ENCODE measurements at regions not wholly inside any gene's neighbourhood (a gene's known extent, or its start where the extent isn't known, plus 50 kb on each side); places are given as distances from the start of the nearest gene placed in this dataset.

DNA sequence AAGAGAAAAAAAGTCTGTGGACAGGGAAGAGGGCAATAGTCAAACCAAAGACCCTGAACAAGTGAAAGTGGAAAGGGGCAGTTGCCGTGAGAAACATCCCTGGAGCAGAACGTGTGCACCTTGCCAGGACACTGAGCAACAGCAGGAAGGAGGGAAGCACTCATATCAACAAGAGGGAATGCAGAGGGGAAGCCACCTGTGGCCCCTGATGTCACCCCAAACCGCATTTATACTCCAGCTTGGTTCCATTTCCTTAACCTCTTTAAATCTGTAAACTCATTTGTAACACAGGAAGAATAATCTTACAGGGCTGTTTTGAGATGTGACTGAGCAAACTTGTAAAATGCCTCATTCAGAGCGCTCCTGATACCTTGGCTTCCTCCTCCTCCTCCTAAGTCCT, 698.8 kb downstream of the DIAPH3 start:
- POLR2A ChIA-PET: no interaction called here
- Histone ChIP-seq H3K4me3 (ENCODE audit: low read depth, low read length) (no peak overlapping the region), H3K4me1 (ENCODE audit: control insufficient read depth, insufficient read depth, low read length) (no peaks in the 10 kb centered on the region), H3K27ac (ENCODE audit: extremely low read depth, low read depth, low read length) (no peak overlapping the region), H3K9me3 (ENCODE audit: control insufficient read depth, insufficient read depth, low read depth, low read length) (no peaks in the 10 kb centered on the region), H3K36me3 (ENCODE audit: control insufficient read depth in 2 of 2, insufficient read depth in 1 of 2, low read length in 2 of 2) (no peaks in the 10 kb centered on the region)
- CTCF ChIA-PET: no interaction called here
- TF ChIP-seq IKZF3 (tag by site-specific recombination; IDR thresholded peaks at IDR 0.05): no peak
- TF ChIP-seq ZNF146 (tag by site-specific recombination; IDR thresholded peaks at IDR 0.05): no peak

DNA sequence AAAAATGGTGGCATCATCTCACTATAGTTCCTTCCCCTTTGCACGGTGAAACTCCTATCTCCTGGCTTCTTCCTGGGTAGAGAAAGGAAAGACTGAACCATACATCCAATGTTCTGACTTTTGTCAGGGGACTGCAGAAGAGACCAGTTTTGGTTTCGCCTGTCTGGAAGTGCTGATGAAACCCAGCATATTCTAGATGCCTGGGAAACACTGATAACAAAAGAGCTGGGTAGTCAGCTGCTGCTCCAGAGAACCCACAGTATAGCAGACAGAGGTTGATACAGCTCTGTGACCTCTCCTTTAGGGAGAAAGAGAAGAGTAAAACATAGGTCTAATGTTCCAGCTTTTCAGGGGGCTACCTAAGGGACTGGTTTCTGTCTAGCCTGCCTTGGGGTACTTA, 695.3 kb downstream of the DIAPH3 start:
- H3K9me3 ChIP-seq (ENCODE audit: control insufficient read depth, insufficient read depth, low read depth, low read length): no peaks in the 10 kb centered on the region
- H3K36me3 ChIP-seq (ENCODE audit: control insufficient read depth in 2 of 2, insufficient read depth in 1 of 2, low read length in 2 of 2): no peaks in the 10 kb centered on the region
- no peaks in the 10 kb centered on the region for H3K4me1 ChIP-seq (ENCODE audit: control insufficient read depth, insufficient read depth, low read length)
- no peak overlapping the region for H3K27ac ChIP-seq (ENCODE audit: extremely low read depth, low read depth, low read length)
- POLR2A ChIA-PET: no interaction called here
- no peak for TF ChIP-seq ZNF133 (tag by site-specific recombination; IDR thresholded peaks at IDR 0.05)
- no peak for TF ChIP-seq ZNF624 (tag by site-specific recombination; IDR thresholded peaks at IDR 0.05)
- TF ChIP-seq, protein P1, sequence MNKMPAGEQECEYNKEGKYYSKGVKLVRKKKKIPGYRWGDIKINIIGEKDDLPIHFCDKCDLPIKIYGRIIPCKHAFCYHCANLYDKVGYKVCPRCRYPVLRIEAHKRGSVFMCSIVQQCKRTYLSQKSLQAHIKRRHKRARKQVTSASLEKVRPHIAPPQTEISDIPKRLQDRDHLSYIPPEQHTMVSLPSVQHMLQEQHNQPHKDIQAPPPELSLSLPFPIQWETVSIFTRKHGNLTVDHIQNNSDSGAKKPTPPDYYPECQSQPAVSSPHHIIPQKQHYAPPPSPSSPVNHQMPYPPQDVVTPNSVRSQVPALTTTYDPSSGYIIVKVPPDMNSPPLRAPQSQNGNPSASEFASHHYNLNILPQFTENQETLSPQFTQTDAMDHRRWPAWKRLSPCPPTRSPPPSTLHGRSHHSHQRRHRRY (tag by site-specific recombination; IDR thresholded peaks at IDR 0.05): no peak
- no peak for TF ChIP-seq WT1 (tag by site-specific recombination; IDR thresholded peaks at IDR 0.05)
- TF ChIP-seq ZNF791 (tag by site-specific recombination; IDR thresholded peaks at IDR 0.05): no peak
- TF ChIP-seq SP3 (tag by site-specific recombination; IDR thresholded peaks at IDR 0.05): no peak
- no peak for TF ChIP-seq BCL11A (tag by site-specific recombination; IDR thresholded peaks at IDR 0.05; ENCODE audit: low read depth)
- TF ChIP-seq SETDB1 (IDR thresholded peaks at IDR 0.05; ENCODE audit: insufficient read length, low read length): no peak
- no peak for TF ChIP-seq ZNF707 (tag by site-specific recombination; IDR thresholded peaks at IDR 0.05)
- TF ChIP-seq ZNF48 (tag by site-specific recombination; IDR thresholded peaks at IDR 0.05): no peak
- no peak for TF ChIP-seq ZNF544 (tag by site-specific recombination; IDR thresholded peaks at IDR 0.05)
- no peak for TF ChIP-seq ZSCAN16 (tag by site-specific recombination; IDR thresholded peaks at IDR 0.05)
- TF ChIP-seq, protein P2, sequence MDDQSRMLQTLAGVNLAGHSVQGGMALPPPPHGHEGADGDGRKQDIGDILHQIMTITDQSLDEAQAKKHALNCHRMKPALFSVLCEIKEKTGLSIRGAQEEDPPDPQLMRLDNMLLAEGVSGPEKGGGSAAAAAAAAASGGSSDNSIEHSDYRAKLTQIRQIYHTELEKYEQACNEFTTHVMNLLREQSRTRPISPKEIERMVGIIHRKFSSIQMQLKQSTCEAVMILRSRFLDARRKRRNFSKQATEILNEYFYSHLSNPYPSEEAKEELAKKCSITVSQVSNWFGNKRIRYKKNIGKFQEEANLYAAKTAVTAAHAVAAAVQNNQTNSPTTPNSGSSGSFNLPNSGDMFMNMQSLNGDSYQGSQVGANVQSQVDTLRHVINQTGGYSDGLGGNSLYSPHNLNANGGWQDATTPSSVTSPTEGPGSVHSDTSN (CRISPR knock-in tag; IDR thresholded peaks at IDR 0.05): no peak
- no peak for TF ChIP-seq ZNF560 (tag by site-specific recombination; IDR thresholded peaks at IDR 0.05; ENCODE audit: borderline replicate concordance)
- TF ChIP-seq ZNF394 (tag by site-specific recombination; IDR thresholded peaks at IDR 0.05; ENCODE audit: borderline replicate concordance): no peak
- no peak for TF ChIP-seq YY1 (tag by site-specific recombination; IDR thresholded peaks at IDR 0.05)
- TF ChIP-seq ZNF426 (tag by site-specific recombination; IDR thresholded peaks at IDR 0.05): no peak
- no peak for TF ChIP-seq ZNF433 (tag by site-specific recombination; IDR thresholded peaks at IDR 0.05; ENCODE audit: low read depth)
- no peak for TF ChIP-seq ZNF629 (tag by site-specific recombination; IDR thresholded peaks at IDR 0.05)
- TF ChIP-seq ZNF19 (tag by site-specific recombination; IDR thresholded peaks at IDR 0.05; ENCODE audit: low read depth): no peak
- H3K4me3 ChIP-seq (ENCODE audit: low read depth, low read length): no peak overlapping the region
- CTCF ChIA-PET: interaction anchor here (0.5 to 0.7 kb wide), 3 partner anchors 17 to 260 kb away, joined by 3 to 4 read pairs (median 3); no protein-coding TSS in a partner anchor

DNA sequence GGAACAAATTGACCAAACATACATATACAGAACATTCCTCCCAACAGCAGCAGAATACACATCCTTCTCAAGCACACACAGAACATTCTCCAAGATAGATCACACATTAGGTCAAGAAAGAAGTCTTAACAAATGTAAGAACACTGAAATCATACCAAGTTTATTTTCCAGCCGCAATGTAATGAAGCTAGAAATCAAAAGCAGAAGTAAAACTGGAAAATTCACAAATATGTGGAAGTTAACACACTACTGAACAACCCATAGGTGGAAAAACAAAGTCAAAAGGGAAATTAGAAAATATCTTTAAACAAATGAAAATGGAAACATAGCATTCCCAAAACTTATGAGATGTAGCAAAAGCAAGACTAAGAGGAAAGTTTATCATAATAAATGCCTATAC, 692.6 kb downstream of the DIAPH3 start:
- Histone ChIP-seq H3K9me3 (ENCODE audit: control insufficient read depth, insufficient read depth, low read depth, low read length) (no peaks in the 10 kb centered on the region), H3K4me3 (ENCODE audit: low read depth, low read length) (no peak overlapping the region), H3K36me3 (ENCODE audit: control insufficient read depth in 2 of 2, insufficient read depth in 1 of 2, low read length in 2 of 2) (no peaks in the 10 kb centered on the region), H3K27ac (ENCODE audit: extremely low read depth, low read depth, low read length) (no peak overlapping the region), H3K4me1 (ENCODE audit: control insufficient read depth, insufficient read depth, low read length) (no peaks in the 10 kb centered on the region)
- ChIA-PET POLR2A (no interaction called here), CTCF (no interaction called here)
- no peak for TF ChIP-seq ZNF266 (tag by site-specific recombination; IDR thresholded peaks at IDR 0.05; ENCODE audit: low read depth)
- no peak for TF ChIP-seq ZNF426 (tag by site-specific recombination; IDR thresholded peaks at IDR 0.05)
- TF ChIP-seq, protein P3, sequence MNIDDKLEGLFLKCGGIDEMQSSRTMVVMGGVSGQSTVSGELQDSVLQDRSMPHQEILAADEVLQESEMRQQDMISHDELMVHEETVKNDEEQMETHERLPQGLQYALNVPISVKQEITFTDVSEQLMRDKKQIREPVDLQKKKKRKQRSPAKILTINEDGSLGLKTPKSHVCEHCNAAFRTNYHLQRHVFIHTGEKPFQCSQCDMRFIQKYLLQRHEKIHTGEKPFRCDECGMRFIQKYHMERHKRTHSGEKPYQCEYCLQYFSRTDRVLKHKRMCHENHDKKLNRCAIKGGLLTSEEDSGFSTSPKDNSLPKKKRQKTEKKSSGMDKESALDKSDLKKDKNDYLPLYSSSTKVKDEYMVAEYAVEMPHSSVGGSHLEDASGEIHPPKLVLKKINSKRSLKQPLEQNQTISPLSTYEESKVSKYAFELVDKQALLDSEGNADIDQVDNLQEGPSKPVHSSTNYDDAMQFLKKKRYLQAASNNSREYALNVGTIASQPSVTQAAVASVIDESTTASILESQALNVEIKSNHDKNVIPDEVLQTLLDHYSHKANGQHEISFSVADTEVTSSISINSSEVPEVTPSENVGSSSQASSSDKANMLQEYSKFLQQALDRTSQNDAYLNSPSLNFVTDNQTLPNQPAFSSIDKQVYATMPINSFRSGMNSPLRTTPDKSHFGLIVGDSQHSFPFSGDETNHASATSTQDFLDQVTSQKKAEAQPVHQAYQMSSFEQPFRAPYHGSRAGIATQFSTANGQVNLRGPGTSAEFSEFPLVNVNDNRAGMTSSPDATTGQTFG (tag by site-specific recombination; IDR thresholded peaks at IDR 0.05; ENCODE audit: borderline replicate concordance): no peak
- TF ChIP-seq ZNF157 (tag by site-specific recombination; IDR thresholded peaks at IDR 0.05): no peak

All from HEK293 (cell line).